ENCODE measurements at regions not wholly inside any gene's neighbourhood (a gene's known extent, or its start where the extent isn't known, plus 50 kb on each side); places are given as distances from the start of the nearest gene placed in this dataset.

DNA sequence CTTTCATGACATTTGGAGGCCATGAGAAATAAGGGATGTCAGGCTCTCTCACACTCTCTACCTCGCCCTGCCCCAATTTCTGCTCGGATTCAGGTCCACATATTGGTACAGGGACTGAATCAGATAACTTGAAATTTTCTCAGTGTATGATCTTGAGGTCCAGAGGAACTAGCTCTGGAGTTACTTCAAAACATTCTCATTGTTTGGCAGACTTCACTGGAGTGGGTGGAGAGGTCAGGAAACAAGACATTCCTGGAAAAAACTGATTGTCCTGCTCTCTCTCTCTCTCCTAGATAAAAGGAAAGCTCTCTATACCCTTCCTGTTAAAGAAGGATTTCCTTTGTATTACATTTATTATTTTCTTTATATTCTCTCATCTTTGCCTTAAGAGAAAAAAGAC, 428.1 kb upstream of the DACH1 start:
- TF ChIP-seq, protein P1, sequence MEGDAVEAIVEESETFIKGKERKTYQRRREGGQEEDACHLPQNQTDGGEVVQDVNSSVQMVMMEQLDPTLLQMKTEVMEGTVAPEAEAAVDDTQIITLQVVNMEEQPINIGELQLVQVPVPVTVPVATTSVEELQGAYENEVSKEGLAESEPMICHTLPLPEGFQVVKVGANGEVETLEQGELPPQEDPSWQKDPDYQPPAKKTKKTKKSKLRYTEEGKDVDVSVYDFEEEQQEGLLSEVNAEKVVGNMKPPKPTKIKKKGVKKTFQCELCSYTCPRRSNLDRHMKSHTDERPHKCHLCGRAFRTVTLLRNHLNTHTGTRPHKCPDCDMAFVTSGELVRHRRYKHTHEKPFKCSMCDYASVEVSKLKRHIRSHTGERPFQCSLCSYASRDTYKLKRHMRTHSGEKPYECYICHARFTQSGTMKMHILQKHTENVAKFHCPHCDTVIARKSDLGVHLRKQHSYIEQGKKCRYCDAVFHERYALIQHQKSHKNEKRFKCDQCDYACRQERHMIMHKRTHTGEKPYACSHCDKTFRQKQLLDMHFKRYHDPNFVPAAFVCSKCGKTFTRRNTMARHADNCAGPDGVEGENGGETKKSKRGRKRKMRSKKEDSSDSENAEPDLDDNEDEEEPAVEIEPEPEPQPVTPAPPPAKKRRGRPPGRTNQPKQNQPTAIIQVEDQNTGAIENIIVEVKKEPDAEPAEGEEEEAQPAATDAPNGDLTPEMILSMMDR (IDR thresholded peaks at IDR 0.05; ENCODE audit: poor library complexity, severe bottlenecking), result no peak
- no peak for TF ChIP-seq SMC3 (conservative IDR thresholded peaks at IDR 0.05; ENCODE audit: poor library complexity)
- no peak for TF ChIP-seq POLR2AphosphoS5 (IDR thresholded peaks at IDR 0.05)
- TF ChIP-seq TAF1 (IDR thresholded peaks at IDR 0.05; ENCODE audit: low read depth), result no peak
- no peak for TF ChIP-seq RAD21 (conservative IDR thresholded peaks at IDR 0.05)
- TF ChIP-seq EP300 (conservative IDR thresholded peaks at IDR 0.05; ENCODE audit: poor library complexity, severe bottlenecking), result no peak
- no peak for TF ChIP-seq EZH2 (IDR thresholded peaks at IDR 0.05; ENCODE audit: borderline replicate concordance, insufficient read depth, low read length, poor library complexity, severe bottlenecking)

Data from neural cell (in vitro differentiated cells).